ENCODE measurements at regions not wholly inside any gene's neighbourhood (a gene's known extent, or its start where the extent isn't known, plus 50 kb on each side); places are given as distances from the start of the nearest gene placed in this dataset.

GRCh38 chr2:41943159-41943558 lies 104.7 kb upstream of the PKDCC start:
- no peak for FAIRE-seq

- no peak for FAIRE-seq
These were observed 103.5 kb upstream of the PKDCC start for GRCh38 chr2:41944220-41944880.

DNA sequence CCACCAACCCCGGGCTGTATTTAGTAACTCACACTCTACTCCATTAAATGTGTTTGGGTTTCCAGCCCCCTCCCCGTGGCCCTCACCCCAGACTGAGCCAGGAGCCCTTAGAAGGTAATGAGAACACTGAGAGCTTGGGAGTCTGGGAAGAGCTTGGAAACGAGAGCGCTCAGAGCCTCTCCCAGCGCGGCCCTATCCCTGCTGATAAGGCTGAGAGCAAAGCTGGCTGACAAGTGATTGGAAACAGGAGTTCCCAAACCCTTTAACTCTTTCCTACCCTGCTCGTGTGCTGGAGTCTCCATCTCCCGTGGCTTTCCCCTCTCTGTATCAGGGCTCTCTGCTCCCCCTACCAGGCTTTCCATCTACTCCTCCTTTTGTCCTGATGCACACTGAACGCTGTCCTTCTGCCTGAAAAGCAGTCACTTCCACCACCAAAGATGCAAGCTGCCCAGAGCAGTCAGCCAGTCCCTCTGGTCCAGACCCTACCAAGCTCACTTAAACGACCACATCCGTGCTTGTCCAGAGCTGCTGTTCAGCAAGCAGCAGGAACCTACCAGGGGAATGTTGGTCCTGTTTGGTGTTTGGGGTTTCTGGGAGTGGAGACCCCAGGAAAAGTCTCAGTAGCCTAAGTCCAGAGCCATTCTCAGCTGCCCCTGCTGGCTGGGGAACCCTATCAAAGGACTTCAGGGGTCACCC lies 100.0 kb upstream of the PKDCC start:
- FAIRE-seq = no peak

- no peak for FAIRE-seq
These were observed 99.4 kb upstream of the PKDCC start for GRCh38 chr2:41948397-41948763.

- no peak for FAIRE-seq
These were observed 98.5 kb upstream of the PKDCC start for GRCh38 chr2:41949091-41949882.

- FAIRE-seq = no peak
These were observed 97.7 kb upstream of the PKDCC start for GRCh38 chr2:41949883-41950665.

GRCh38 chr2:41950666-41950960 lies 97.2 kb upstream of the PKDCC start:
- FAIRE-seq = no peak

GRCh38 chr2:41954304-41955291 lies 93.2 kb upstream of the PKDCC start:
- no peak for FAIRE-seq

DNA sequence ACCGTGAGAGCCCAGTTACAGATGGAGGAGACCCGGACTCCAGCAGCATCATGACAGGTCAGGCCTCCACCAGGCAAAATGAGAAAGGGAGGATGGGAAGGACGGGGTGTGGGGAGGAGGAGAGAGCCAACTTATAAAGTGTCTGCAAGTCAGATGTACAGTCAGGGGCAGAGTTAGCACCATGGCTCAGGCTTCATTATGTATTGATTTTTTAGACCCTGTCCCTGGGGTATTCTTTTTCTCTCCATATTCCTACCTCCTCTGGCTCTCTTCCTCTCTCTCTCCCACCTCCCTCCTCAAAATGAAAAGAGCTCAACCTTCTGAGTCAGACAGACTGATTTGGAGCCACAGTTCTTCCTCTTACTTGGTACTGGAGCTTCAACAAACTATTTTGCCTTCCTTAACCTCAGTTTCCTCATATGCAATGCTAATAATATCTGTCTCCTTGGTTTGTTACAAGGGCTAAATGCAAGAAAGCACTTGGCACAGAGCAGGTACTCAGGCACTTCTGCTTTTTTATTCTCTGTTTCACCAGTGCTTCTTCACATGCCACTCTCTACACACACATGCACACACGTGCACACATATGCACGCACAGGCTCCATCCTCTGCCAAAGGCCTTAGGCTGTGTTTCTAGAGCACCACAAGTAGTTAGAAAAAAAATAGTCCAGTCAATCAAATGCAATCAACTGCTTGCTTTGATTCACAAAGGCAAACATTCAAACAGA lies 92.3 kb upstream of the PKDCC start:
- FAIRE-seq = no peak

- no peak for FAIRE-seq
These were observed 90.4 kb upstream of the PKDCC start for GRCh38 chr2:41957431-41957830.

DNA sequence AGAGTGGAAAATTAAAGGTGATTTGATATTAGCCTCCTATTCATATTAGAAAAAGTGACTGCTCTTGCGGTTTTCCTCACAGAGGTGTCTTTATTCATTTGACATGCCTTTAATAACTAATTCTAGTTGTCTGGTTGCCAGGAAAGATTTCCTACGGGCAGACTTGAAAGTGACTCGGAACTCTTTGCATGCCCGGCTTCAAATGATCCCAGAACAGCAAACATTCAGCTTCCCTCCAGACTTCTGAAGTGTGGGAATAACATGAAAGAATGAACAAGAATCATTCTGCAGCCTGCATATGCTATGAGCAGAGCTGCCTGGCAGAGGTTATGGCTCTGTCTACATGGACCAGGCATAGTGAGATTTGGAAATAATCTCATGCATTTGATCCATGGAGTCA lies 89.6 kb upstream of the PKDCC start:
- no peak for FAIRE-seq

DNA sequence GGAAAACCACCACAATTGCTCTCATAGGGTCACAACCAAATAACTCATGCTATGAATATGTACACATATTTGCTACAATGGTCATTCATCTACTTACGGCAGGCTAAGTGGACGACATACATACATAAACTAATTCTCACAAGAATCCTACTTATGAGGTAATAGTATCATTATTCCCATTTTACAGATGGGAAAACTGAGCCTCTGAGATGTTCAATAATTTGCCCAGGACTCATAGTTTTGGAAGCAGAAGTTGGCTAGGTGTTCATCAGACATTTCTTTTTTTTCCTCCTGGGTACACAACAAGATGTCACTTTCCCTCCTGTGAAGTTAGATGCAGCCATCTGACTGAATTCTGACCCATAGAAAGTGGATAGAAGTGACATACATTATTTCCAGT lies 89.0 kb upstream of the PKDCC start:
- no peak for FAIRE-seq

- no peak for FAIRE-seq
These were observed 88.1 kb upstream of the PKDCC start for GRCh38 chr2:41959760-41960159.

- no peak for FAIRE-seq
These were observed 84.7 kb upstream of the PKDCC start for GRCh38 chr2:41962922-41963622.

DNA sequence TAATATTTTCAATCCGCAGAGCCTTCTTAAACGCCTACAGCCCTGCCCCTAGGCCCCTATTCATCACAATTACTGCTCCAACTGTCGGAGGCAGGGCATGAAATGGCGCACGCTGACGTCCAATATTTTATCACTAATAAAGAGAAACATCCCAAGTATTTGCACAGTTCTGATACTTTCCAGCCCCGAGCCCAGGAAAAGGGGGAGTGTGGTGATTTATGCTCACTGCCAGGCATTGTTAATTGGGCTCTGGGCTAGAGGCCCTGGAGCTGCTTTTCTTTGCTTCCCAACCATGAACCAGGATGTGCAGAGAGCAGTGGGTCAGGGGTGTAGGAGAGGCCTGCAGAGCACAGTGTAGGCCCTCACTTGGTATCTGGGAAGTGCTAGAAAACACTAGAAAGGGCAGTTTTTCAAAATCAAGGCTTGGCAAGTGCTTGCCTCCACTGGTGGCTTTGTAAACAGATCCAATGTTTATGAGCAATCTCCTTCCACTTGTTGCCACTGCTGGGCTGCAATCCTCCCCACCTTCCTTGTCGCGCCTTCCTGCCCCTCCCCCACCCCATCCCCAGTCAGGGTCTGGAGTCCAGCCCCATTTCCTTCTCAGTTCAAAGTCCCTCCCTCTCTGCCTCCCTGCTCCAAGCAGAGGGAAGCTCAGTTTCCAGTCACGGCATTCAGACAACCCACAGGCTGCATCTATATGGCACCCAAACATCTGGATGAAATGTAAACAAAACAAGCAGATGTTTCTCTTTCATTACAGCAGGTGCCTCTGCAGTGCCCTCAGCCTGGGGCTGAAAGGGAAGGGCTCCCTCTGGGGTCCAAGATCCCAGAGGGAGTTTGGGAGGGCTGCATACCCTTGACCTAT lies 83.9 kb upstream of the PKDCC start:
- FAIRE-seq = no peak

GRCh38 chr2:41965173-41965908 lies 82.5 kb upstream of the PKDCC start:
- FAIRE-seq = no peak

DNA sequence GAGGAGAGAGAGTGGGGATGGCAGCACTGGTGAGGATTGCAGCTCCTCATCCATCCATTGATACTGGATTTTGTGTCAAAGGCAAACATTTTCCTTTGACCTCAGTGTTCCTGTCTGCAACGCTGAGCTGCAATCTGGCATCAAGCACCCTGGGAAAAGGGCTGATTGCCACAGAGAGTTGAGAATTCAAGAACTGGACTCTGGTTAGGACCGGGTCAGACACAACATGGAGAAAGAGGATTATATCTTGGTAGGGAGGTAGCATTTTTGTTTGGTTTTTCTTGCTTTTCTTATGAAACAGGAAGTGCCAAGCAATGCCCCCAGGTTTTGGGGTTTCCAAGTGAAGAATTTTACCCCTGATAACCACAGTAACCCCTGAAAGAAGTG lies 81.9 kb upstream of the PKDCC start:
- FAIRE-seq = no peak

DNA sequence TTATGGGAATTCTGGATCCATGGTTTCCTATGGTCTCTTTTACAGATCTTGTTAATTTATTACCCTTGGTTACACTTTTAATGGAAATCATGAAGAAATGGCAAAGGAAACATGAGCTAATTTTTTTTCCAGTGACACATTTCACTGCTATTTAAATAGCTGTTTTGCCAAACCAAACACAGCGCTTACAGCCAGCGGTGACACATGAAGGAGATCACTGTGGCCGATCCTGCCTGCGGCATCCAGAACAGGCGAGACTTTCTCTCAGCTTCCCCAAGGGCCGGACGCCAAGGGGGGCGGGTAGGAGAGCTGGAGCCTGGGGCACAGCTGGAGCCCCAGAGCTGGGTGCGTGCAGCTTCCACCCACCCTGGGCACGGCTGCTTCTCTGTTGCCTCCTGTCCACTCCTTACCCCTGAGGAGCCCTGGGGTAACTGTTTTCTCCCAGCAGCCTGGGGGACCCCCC lies 81.4 kb upstream of the PKDCC start:
- no peak for FAIRE-seq

DNA sequence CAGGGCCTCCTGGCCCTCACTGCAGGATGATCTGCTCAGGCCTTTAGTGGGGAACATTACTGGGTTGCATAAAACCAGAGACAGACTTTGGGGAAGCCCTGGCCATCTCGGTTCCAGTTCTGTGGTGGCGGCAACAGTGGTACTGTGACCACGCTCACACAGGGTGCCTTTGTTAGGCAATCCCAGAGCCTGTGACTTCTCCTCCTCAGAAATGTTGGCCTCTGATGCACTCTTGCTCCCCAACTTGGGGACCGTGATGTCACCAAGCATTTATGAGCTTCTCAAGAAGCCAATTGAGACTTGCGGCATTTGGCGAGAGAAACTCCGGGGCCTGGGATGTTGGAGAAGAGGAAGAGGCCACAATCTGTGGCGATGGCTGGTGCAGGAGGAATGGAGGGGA lies 80.9 kb upstream of the PKDCC start:
- FAIRE-seq = no peak

All from colon (tissue), 2 donors.